Lower leg skin (tissue), 3 donors: ENCODE measurements at regions not wholly inside any gene's neighbourhood (a gene's known extent, or its start where the extent isn't known, plus 50 kb on each side); places are given as distances from the start of the nearest gene placed in this dataset.

Experiments
- CTCF ChIP-seq, 3 donors: fragments of 450-650 bp; IDR thresholded peaks; one replicate each; pipeline ENCODE4 v1.5.1; 2016; ENCODE audit warnings: antibody characterized with exemption in 3 of 3, mild to moderate bottlenecking in 3 of 3, moderate library complexity in 2 of 3
- POLR2A ChIP-seq, 2 donors: fragments of 450-650 bp; IDR thresholded peaks; one replicate each; pipeline ENCODE4 v1.6.1; 2016 to 2017; ENCODE audit warnings: antibody characterized with exemption in 2 of 2, mild to moderate bottlenecking in 1 of 2, moderate library complexity in 1 of 2

GRCh38 chr1:195337646-195338045, 1270.6 kb downstream of the KCNT2 start:
- TF ChIP-seq CTCF (IDR thresholded peaks at IDR 0.05) (no peak), POLR2A (IDR thresholded peaks at IDR 0.05) (no peak)
